Sciatic nerve (tissue), 2 donors: ENCODE measurements at regions not wholly inside any gene's neighbourhood (a gene's known extent, or its start where the extent isn't known, plus 50 kb on each side); places are given as distances from the start of the nearest gene placed in this dataset.
A peak's percentile ranks its signal among the peaks of the same experiment; 100 is the strongest.

Source experiments
- ATAC-seq: fragments of 200-7000 bp; cut with Tn5 transposase; one replicate; pipeline ENCODE4 v1.9.1; 2020; ENCODE audit warnings: mild to moderate bottlenecking, moderate library complexity
- DNase-seq: peaks from one replicate; pipeline ENCODE4 v3.0.0-alpha.2; 2020; ENCODE audit warnings: low spot score
- intact Hi-C: fragments of 100-400 bp; cut with DNase I; formaldehyde crosslinking; loops from one replicate; pipeline ENCODE4 v1.14.2; 2022
- donor health status: DM: no; HTN: no; CAD: no.
- donor health status: DM: no; HTN: no; CAD: no.

DNA sequence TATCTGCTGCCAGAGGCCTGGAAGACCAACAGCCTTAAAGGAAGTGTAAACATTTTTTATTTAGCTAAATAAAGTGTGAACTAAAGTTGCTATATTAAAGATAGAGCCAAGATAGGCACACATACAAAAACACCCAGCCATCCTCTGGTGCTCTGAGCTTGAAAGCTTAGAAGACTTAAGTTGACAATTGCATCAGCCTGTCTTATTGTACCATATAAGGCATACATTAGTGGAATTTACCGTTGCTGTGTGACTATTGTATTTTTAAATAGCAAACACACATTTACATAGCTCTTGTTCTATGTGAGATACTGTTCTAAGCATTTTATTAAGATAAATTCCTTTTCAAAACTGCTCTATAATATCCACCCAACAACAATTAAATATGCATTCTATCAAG is 736.6 kb upstream of the ZEB2 start:
- ATAC-seq (no peak), DNase-seq (no peak)
- intact Hi-C loops: no loop called here

DNA sequence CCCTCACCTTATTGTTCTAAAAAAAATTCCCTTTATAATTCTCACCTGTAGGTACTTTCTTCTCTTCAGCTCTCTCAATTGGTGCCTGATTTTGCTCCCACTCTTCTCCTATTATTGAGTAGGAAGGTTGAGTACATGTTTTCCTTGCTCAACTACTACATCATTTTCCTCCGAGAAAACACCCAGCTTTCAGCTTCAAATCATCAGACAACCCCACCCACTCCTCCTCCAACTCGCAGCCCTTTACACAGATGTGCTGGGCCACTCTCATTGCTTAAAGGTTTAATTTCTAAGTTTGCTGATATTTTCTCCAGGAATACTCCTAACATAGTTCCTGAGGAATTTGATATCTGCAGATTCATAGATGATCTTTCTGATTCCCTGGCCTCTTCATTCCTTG is 734.4 kb upstream of the ZEB2 start:
- DNase-seq: no peak
- ATAC-seq: no peak
- intact Hi-C loops: no loop called here

DNA sequence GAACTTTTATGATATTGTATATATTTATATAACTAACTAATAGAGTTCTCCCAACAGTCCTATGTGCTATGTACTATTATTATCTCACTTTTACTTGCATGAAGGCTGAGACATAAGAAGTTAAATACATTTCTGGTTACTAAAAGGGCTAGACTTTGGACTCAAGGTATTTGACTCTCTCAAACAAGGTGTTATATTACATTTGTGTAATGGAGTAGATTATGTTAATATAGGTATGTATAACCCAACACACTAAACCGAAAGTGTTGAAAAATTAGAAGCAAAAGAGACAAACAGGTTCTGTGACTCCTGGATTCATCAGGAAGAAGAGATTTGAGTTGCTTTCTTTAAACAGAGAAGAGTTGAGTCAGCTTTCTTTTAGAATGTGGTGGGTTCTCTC is 733.6 kb upstream of the ZEB2 start:
- intact Hi-C loops: no loop called here
- DNase-seq (no peak), ATAC-seq (no peak)

DNA sequence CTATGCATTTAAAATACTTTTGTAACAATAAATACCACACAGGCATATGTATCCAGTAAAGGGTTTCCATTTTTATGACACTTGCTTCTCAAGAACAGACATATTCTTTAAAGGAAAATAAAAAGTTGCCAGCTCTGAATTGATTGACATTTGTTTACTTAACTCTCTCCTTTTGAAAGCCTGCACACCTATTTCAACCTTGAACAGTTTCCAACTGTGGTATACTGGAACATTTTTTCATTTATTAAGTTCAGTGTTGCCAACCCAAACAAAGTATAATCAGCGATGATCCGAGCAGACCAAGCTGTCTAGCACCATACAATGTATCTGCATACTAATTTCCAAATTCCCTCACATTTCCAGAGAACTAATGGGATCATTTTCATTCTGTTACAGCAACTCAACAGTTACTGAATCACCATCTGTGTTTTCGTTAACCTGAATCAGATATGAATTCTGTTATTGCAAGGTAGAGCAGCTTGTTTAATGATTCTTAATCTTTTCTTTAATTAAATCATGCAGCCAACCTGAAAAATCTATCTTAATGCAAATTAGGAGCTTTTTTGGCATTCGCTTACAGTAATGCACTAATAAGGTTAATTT is 725.5 kb upstream of the ZEB2 start:
- intact Hi-C loops: no loop called here
- DNase-seq (no peak), ATAC-seq (no peak)

DNA sequence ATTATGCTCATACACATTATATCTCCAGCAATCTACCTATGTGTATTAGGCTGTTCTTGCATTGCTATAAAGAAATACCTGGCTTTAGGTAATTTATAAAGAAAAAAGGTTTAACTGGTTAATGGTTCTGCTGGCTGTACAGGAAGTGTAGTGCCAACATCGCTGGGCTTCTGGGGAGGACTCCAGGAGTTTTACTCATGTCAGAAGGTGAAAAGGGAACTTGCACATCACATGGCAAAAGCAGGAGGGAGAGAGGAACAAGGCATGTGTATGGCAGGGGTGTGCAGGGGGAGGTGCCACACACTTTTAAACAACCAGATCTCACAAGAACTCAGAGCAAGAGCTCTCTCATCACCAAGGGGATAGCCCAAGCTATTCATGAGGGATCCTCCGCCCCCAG is 715.4 kb upstream of the ZEB2 start:
- DNase-seq (no peak), ATAC-seq (no peak)

DNA sequence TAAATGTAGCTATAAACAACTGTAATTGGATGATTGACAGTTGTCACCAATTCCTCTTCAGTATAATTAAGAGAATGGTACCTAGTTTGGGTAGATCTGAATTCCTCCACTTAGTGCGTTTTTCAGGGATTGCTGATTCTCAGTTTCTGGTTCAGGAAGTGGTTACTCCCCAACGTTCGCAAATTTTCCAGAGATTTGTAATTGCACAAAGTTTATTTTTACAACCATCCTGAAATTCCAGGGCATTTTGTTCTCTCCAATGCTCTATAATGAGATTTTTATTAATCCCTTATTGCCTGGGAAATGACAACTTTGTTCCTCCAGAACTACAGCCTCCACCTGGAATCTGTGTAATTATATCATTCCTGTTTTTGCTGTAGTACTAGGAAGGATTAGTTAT is 710.6 kb upstream of the ZEB2 start:
- ATAC-seq (no peak), DNase-seq (no peak)
- intact Hi-C loops: no loop called here

More for the DNA sequence above, 715.4 kb upstream of the ZEB2 start:
- intact Hi-C loops: no loop called here

DNA sequence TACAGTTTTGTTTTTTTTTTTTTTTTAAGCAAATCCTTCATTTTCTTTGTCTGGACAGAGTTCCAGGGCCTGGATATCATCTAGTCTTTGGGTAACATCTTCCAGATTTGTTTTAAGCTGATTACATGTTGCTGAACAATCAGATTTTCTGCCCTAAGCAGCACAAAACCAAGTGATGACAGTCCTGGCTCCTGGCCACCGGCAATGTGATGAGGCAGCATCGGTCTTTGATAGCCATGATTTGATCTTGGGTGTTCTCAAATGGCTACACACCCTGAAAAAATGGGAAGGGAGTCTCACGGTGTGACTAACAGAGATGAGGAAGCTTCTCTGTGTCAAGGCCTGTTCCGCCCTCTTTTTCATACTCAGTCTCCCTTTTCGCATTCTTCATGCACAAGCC is 708.6 kb upstream of the ZEB2 start:
- ATAC-seq: peak; percentile 34
- peak; percentile 66 for DNase-seq
- intact Hi-C loops: no loop called here

DNA sequence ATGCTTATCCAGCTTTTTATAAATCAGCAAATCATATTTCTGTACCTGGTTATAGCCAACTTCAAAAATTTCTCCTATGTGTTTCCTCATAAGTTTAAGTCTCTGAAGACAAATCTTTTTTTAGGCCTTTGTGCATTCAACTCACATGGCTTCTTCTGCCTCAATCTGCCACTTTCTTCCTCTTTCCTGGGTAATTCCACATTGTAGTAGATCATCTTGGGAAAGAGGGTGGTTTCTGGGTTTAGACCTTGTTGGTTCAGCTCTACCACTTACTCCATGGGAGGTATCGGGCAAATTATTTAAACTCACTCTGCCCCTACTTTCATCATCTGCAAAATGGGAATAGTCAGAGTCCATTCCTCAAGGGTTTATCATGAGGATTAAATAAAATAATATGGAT is 707.0 kb upstream of the ZEB2 start:
- DNase-seq (no peak), ATAC-seq (no peak)
- intact Hi-C loops: no loop called here

DNA sequence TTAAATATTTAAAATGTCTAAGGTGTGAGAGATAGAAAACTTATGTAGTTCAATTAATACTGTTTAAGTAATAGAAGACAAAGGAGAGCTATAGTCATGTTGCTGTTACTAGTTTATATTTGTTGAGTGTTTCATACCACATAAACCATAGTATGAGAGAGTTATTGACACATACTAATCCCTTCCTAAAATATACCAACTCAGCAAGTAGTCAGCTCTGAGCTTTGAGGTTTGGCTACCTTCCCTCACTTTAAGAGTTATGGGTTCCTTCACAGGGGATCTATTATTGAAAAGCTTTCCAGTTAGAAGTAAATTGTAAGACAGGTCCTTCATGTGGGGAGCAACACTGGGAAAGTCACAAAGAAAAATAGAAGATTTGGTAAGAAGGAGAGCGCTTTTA is 701.6 kb upstream of the ZEB2 start:
- DNase-seq (no peak), ATAC-seq (no peak)
- intact Hi-C loops: no loop called here

DNA sequence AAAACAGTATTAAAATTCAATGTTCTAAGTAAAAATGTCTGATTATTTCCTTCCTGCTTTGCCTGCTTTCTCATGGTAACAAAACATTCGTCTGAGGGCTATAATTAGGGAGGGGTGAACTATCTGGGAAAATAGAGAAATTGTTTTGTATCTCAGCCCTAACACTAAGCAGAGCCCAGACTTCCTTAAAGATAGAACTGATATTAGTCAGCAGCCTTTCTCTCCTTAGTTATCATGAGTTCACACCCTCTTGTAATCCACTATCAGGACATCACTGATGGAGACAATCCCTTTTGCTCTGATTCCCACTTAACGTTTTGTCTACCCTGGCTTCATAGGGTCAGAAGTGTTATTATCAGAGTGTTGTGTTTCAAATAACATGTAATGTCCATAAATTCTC is 701.1 kb upstream of the ZEB2 start:
- ATAC-seq (no peak), DNase-seq (no peak)
- intact Hi-C loops: no loop called here

DNA sequence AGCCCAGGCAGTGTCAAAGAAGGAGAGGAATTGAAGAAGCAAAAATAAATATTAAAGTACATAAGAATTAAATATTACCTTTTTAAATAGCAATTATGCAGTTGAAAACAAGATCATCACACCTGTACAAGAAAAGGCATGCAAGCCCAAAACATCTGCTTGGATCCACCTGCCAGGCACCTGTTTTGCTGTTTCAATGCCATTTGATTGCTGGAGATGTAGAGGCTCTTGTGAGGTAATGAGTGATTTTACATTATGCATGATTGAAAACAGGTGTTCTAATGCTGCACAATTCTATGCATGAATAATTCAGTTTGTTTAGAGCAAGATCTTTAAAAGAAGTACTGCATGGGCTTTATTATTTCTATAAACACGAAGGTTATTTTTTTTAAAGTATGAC is 700.6 kb upstream of the ZEB2 start:
- intact Hi-C loops: no loop called here
- DNase-seq (no peak), ATAC-seq (no peak)

DNA sequence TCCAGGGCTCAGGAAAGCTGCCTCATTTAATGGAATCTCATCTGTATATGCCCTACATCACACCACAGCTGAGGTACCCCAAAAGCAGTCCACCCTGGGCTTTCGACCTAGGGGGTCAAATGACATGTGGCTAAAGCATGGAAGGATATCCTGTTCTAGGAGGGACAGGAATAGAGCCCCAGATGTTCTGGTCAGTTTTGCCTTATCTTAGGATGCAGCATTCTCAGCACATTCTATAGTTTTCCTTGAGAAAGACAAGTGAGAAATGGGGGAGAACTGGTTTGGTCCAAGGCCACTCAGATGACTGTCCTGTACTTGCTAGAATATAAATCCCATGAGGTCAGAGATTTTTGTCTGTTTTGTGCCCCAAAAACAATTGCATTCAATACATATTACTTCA is 688.0 kb upstream of the ZEB2 start:
- intact Hi-C loops: no loop called here
- no peak for DNase-seq
- no peak for ATAC-seq

DNA sequence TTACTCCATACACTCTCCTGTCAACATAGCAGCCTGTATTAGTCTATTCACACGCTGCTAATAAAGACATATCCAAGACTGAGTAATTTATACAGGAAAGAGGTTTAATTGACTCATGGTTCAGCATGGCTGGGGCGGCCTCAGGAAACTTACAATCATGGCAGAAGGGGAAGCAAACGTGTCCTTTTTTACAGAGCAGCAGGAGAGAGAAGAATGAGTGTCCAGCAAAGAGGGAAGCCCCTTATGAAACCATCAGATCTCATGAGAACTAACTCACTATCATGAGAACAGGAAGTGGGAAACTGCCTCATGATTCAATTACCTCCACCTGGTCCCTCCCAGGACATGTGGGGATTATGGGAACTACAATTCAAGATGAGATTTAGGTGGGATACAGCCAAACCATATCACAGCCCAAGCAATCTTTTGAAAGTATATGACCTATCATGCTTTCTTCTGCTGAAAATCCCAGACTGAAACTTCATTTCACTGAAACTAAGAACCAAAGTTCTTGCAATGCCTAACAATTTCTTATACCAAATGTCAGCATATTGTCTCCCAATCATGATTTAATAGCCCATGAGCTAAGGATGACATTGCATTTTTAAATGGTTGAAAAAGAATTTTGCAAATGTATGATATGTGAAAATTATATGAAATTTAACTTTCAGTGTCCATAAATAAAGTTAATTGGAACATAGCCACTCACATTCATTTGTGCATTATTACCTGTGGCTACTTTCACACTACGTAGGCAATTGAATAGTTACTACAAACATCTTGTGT is 686.8 kb upstream of the ZEB2 start:
- ATAC-seq: no peak
- no peak for DNase-seq
- intact Hi-C loops: no loop called here

DNA sequence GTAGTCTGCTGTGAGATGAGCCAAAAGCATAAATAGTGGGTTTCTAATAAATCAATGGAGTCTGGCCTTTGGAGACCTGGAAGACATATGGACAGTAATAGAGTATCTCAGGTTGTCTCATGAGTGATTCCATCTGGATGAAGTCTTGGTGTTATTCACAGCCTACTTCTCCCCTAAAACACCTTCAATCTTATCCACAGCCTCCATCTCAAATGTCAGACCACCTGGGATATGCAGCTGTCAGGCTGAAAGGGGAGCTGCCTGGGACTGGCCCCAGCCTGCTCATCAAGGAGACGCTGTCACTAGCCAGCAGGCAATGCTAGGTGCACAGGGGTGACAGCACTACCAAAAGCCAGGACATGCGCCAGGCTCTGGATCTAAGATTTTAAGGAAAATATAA is 684.0 kb upstream of the ZEB2 start:
- intact Hi-C loops: no loop called here

DNA sequence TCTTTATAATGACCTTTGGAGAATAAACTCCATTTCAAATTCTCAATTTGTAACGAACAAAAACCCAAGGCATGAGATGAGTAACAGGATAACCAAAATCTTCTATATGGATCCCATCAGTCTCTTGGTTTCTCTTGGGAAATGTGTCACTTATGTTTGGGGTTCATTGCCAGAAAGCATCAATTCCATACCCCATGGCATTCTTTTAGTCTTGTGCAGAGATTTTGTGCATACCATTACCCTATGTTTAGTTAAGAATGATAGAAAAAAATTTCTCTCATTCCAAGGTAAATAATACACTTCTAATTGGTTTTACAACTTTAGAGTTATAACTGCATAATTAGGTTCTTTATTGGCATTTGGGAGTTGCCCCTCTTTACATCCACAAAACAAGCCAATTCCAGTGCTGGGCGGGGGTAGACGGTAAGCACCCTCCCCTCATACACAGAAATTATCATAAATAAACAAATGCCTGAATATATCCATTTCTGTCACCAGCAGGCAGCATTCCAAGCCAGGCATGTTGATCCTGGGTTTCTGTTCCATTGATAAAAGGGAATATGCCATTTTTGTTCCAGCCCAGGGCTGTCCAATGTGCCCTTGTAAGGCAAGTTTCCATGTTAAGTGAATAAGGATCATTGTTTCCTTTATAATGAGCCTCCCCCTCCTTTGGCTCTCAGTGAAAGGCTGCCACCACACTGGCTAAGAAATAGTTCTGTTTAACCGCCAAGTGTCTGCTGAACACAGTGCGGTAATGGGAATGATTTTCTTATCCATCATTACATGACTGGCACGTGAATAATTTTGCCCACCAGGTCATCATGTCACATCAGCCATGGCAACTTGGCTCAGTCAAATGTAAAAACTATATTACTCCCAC is 680.1 kb upstream of the ZEB2 start:
- intact Hi-C loops: no loop called here
- DNase-seq (no peak), ATAC-seq (peak; percentile 78)

More for the DNA sequence above, 684.0 kb upstream of the ZEB2 start:
- no peak for DNase-seq
- no peak for ATAC-seq

DNA sequence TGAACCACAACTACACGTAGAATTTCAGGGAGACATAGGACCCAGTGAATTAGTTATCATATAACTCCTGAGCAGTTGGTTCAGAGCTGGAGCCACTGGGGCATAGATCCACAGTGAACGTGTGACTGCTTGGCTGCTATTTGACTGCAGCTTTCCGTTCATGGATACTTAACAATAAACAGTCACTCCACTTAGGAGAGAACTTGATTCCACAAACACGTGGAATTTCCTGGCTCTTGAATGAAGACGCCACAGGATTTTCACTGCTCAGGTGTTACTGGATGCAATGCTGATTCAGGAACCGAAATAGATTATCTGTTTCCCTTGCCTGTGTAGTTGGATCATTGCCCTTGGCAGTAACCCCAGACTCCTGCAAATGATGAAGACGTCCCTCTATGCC is 679.1 kb upstream of the ZEB2 start:
- ATAC-seq (no peak), DNase-seq (no peak)
- intact Hi-C loops: no loop called here

DNA sequence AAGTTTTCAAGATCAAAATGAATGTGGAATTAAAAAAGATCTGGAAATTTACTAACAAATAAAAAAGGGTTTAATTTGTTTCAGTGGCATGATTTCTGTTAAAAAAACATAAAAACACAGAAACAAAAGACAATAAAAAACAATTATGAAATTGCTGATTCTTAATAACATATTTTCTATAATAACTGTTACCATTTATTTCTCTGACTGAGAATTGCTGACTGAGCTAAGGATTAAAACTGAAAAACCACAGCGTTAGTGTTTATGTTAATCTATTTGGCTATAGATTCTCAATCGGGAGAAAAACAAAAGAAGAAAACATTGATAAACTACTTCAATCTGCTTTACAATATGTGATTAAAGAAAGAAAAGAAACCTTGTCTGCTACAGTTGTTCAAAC is 678.6 kb upstream of the ZEB2 start:
- DNase-seq (no peak), ATAC-seq (no peak)
- intact Hi-C loops: no loop called here

DNA sequence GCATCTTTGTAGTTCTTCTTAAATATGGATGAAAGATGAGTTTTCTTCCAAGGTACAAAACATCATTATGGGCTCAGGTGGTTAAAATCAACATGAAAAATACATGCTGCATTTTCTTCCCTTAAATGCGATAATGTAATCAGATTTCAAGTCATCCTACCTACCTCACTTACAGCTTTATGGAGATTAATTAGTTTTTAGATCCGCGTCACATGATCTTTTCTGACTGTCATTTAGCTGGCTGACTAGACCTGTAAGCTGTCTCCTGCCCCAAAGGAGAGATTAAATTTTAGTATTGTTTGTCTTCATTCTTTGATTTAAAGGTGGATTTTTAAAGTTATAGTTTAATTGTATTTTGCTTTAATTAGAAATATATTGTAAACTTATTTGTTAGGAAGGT is 678.0 kb upstream of the ZEB2 start:
- intact Hi-C loops: no loop called here
- no peak for ATAC-seq
- no peak for DNase-seq

DNA sequence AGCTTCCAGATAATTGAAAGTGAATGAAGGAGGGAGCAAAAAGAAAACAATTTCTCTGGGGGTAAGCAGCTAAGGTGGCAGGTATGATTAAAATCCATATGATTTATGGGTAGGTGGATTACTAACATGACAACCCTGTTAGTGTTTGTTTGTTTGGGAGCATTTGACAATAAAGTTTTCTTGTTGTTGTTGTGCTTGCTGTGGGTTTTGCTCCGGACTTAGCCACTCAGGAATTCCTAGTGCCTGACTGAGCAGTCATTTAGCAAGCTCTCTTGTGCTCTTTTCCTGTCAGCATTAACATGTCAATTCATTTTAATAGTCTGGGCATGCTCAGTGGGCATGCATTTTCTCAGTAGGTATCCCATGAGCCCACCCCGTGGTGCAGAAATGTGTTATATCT is 674.8 kb upstream of the ZEB2 start:
- ATAC-seq (no peak), DNase-seq (no peak)
- intact Hi-C loops: no loop called here

DNA sequence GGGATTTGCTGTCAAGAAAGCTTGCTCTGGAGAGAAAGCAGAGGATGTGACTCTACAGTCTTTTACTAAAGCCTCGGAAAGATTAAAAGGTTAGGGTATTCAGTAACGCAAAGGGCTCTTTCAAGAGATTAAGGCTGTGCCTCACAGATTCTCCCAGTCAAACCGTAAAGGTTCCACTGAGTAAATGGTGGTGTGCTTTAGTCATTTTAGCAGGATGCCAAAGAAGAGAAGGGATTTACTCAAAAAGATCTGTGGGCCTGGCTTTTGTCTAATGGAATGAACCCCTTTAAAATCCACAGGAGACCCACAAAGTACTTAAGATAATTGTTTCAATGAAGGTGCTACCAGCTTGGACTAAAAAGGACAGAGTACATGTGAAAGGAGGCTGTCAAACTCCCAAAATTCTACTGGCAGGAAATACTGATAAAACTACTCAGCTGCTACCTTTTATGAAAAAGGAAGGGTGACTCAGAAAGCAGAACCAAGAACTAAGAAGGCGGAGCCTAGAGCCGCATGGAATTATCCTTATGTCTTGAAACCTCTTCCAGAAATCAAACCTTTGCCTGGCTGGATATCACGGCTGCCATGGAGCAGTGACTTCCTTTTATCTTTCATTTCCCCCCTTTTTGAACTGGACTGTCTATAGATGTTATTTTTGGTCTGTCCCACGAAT is 670.2 kb upstream of the ZEB2 start:
- intact Hi-C loops: no loop called here
- DNase-seq: no peak
- no peak for ATAC-seq
